HG02759 (cell line): ENCODE measurements at regions not wholly inside any gene's neighbourhood (a gene's known extent, or its start where the extent isn't known, plus 50 kb on each side); places are given as distances from the start of the nearest gene placed in this dataset.

ENCODE experiments used
- ATAC-seq: cut with Tn5 transposase; IDR thresholded peaks from one replicate; pipeline ENCODE4 v1.9.1; 2021; ENCODE audit warnings: mild to moderate bottlenecking, moderate library complexity; ENCODE audit not compliant: unreplicated experiment

- no peak for ATAC-seq
These were observed 282.4 kb downstream of the MEIS1 start for GRCh38 chr2:66717218-66717905.

DNA sequence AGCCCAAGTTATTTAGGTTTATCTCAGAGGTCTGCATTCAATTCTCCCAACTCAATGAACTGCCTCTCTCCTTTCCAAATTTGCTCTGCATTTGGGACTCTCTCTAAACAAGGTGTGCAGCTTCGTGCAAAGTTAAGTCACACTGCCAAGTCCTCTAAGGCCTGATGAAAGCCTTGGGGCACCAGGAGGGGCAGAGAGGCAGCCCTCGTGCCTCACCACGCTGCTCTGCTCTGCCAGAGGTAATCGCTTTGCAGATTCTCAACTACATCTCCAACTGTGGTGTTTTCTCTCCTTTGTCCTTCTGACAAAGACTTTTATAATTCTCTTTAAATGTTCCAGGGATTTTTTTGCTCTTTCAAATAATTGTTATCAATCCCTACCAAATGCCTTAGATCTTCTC, 283.0 kb downstream of the MEIS1 start:
- ATAC-seq: no peak

- no peak for ATAC-seq
These were observed 286.9 kb downstream of the MEIS1 start for GRCh38 chr2:66721776-66722175.

DNA sequence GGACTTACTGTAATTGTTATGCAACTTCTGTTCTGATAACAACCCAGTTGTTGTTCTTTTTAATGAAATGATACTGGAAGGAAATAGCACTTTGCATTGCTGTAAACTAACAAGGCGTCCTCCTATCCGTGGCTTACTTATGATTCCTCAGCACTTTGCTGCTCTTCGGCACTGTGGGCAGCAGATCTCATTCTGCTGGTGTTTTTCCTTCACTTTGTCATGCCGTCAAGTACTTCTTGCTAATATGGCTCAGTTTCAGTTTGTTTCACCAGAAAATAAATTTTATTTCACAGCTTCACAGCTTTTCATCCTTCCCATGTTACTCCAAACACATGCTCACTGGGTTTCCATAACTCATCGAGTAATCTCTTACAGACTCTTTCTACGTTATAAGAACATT, 289.3 kb downstream of the MEIS1 start:
- ATAC-seq: no peak

GRCh38 chr2:66729416-66730330, 294.7 kb downstream of the MEIS1 start:
- ATAC-seq: no peak

DNA sequence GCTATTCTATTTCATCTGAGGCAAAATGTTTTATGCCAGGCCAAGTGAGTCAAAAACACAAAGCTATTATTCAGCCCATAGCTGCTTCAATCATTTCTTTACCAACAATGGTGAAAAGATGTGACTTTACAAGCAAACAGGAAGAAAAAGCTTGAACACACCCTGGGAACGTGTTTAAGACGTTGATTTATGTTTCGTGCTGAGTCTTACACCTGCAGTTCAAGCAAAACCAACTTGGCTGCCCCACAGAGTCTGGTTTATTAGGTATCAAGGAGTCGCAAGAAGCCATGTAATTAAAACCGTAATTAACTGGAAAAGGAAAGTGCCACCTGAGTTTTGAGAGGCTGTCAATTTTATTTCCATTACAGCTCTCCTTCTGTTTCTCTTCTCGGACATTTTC, 295.5 kb downstream of the MEIS1 start:
- ATAC-seq: no peak

GRCh38 chr2:66733364-66733999, 298.6 kb downstream of the MEIS1 start:
- ATAC-seq: no peak

DNA sequence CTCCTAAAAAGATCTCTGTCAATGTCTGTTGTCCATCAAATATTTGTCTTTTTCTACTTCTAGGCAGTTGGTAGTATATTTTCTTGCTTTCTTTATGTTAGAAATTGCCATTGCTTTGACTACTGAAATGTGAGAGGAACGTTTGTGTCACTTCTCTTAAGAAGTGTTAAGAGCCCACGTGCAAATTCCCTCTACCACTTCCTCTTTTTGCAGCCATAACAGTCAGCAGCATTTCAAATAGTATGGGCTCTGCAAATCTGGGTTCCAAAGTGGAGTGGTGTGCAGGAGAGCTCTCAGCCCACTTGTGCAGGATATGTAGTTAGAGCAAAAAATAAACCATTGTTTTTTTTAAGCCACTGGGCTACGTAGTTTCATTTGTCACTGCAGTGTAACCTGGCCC, 314.0 kb downstream of the MEIS1 start:
- ATAC-seq: no peak

- no peak for ATAC-seq
These were observed 314.6 kb downstream of the MEIS1 start for GRCh38 chr2:66749566-66749965.

DNA sequence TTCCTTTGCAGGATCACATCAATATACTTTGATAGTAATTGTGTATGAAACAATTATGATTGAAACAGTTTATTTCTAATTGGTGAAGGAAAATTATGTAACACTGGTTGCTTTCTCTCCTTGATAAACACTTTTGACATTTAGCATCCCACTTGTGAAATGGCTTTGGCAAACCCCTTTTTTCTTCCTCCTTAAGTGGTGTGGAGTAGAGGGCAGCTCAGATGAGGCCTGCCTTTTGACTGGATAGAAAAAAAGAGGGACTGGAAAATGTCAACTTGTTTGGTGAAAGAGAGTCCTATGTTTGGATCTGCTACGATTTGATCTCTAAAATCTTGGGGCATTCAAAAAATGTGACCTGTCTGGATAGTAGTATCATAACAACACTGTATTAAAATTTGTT, 318.3 kb downstream of the MEIS1 start:
- no peak for ATAC-seq

GRCh38 chr2:66753660-66754059, 318.7 kb downstream of the MEIS1 start:
- no peak for ATAC-seq

DNA sequence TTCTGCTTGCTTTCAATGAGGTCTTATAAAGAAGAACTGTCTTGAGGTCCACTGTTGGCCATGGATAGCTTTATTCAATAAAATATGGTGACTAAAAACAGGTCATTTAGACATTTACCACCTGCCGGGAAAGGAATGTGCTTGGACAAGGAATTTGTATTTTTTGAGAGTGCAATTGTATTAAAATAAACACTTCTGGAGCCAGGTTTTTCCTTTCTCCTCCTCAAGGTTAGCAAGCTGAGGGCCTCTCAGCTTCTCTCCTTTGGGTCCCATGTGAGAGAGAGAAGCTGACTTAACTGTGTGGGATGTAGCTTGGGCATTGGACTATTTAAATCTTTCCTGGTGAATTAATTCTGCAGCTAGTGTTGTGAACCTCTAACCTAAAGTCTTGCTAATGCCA, 321.0 kb downstream of the MEIS1 start:
- no peak for ATAC-seq

DNA sequence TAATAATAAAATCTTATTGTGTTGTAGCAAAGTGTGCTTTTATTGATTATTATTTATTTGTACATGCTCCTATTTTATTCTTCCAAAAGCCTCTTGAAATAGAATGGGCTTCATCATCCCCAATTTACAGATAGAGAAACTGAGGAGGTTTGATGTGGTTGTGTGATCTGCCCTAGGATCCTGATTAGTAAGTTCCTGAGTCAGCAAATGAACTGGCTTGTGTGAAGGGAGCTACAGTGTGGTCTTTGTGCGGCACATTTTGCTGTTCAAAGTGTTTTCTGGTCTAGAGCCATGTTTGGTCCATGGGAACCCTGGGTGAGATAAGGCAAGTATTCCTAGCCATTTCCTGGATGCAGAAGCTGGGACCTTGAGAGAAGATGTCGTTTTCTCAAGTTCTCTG, 326.9 kb downstream of the MEIS1 start:
- ATAC-seq: no peak

DNA sequence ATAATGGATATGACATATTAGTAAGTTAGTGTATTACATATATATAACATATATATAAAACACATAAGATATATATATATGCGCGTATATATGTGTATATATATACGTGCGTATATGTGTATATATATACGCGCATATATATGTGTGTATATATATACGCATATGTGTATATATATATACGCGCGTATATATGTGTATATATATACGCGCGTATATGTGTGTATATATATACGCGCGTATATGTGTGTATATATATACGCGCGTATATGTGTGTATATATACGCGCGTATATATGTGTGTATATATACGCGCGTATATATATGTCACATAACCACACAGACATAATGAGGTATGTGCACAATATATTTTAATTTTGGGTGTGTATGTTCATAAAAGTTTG, 327.8 kb downstream of the MEIS1 start:
- ATAC-seq: no peak

DNA sequence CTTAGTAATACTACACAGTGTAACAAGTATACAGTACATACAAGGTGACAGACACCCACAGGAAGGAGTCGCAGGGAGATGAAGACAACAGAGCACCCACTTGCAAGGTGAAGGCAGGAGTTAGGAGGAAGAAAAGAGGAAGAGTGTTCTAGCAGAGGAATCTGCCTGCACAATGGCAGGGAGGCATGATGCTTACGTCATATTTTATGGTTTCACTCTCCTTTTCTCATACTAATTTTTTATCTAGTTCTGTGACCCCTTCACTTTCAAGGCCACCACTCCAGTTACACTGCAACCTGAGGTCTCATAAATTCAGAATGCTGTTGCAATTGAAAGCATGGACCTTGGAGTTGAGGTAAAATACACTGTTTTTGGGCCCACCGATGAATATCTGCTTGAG, 331.7 kb downstream of the MEIS1 start:
- no peak for ATAC-seq

DNA sequence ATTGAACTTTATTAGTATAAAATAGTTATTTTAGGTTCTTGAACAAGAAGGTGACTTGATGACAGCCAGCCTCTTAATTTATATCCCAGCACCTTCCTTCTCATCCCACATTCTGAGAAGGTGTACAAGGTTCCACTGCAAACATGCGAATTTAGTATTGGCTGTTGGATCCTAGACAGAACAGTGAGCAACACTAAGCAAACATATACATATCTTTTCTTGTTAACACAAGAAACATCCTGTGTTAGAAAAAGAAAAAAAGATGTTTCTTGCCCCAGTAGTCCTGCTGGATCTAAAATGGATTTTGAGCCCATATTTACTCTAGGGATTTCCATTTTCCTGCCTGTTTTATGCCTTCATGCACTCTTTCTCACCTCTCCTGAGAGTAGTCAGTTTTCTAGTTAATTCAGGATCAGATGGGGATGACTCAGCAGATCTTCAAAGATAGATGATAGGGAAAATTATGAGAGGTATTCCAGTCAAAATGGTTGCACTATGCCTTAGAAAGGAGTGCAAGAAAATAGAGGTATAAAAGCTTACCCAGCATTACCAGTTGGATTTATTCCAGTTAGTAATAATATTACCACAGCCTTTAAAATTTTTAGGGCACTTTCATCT, 336.5 kb downstream of the MEIS1 start:
- no peak for ATAC-seq

DNA sequence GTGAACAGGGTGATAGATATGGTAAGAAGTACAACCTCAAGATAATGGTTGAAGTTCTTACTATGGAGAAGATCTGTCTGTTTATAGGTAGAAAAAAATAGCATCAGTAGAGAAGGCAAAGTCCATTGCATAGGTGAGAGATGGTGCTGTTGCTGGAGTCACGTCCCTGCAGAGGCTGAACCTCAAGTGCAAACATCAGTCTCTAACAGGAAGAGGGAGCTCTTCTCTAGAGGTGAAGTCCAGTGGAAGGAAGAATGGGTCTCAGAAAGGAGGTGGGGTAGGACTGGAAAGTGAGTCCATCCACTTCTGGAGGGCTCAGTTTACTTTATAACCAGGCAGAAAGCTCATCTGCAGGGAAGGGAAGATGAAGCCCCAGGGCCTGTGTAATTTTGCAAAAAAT, 337.7 kb downstream of the MEIS1 start:
- no peak for ATAC-seq

GRCh38 chr2:66775730-66776422, 341.0 kb downstream of the MEIS1 start:
- no peak for ATAC-seq

DNA sequence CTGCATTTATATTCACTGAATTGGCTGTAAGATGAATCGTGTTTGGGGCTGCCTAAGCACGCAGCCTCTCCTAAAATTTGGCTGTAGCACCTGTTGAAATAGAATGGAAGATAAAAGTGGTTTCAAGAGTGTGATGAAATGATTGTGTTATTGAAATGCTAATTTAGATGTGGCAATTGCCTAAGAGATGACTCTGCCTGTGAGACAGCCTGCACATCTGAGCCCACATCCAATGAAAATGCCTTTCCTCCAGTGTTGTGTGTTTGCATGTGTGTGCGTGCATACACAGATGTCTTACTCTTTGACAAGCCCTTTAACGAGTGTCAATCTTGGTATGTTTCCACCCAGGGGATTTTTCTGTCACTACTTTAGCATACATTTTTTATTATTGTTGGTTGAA, 346.9 kb downstream of the MEIS1 start:
- ATAC-seq: no peak

- ATAC-seq: no peak
These were observed 347.9 kb downstream of the MEIS1 start for GRCh38 chr2:66782780-66783361.
